K562 (cell line): ENCODE measurements at regions not wholly inside any gene's neighbourhood (a gene's known extent, or its start where the extent isn't known, plus 50 kb on each side); places are given as distances from the start of the nearest gene placed in this dataset.
"Not testable (repeated sequence)": the region's sequence is repeated elsewhere in the genome, so short reads cannot be mapped to it uniquely, and the experiment has no call there.

Experiments used
- ATAC-seq: fragments of 200-7000 bp; cut with Tn5 transposase; 3 replicates; pipeline ENCODE4 v1.9.1; 2020; ENCODE audit warnings: moderate library complexity
- BruUV-seq: library from RNA; stranded (reverse); fragments of 400-500 nt; replicated peaks from 2 replicates; lab custom pipeline; 2021; lab: Mats Ljungman, UMichigan
- CTCF ChIA-PET: fragments of 300-600 bp; formaldehyde crosslinking; extraction: SDS; loops from one replicate; lab custom pipeline; 2021; ENCODE audit warnings: low intra/inter-chr PET ratio; lab: Yijun Ruan, JAX
- POLR2A ChIA-PET: fragments of 300-600, 350-650 bp; sonication (Branson Sonifier 250); formaldehyde crosslinking; extraction: SDS; loops from one replicate; lab custom pipeline; 2021; ENCODE audit warnings: antibody characterized with exemption, inconsistent platforms; lab: Yijun Ruan, JAX
- DNase-seq, 4 experiments: peaks; one replicate each; pipeline versions ENCODE4 v3.0.0 to v3.0.0-alpha.2; 2011 to 2018; ENCODE audit warnings: low spot score in 3 of 4, mixed read lengths in 3 of 4; ENCODE audit errors: extremely low read depth in 1 of 4
- FAIRE-seq: peaks from 2 replicates; lab custom pipeline; 2011; peaks lifted over from hg19 to GRCh38; lab: Jason Lieb, UNC
- H2AFZ ChIP-seq: 2 replicates; pipeline ENCODE4 v1.6.0; 2011; ENCODE audit warnings: low read depth, low read length, control low read depth, inconsistent platforms
- H3K27ac ChIP-seq: fragments of 200-600 bp; 3 replicates; pipeline ENCODE4 v1.8.0; 2011; ENCODE audit warnings: low read depth, mild to moderate bottlenecking, control low read depth, inconsistent platforms, low read length, moderate library complexity, mixed read lengths; ENCODE audit errors: extremely low read depth
- H3K27me3 ChIP-seq, 2 experiments: fragments of 300-600 bp in 1 of 2; 2 replicates in 1 of 2; 3 replicates in 1 of 2; pipeline versions ENCODE4 v1.6.0 to v1.8.0; 2011; ENCODE audit warnings: inconsistent platforms in 2 of 2, low read length in 2 of 2, mild to moderate bottlenecking in 1 of 2, mixed read lengths in 1 of 2, moderate library complexity in 1 of 2; ENCODE audit not compliant: control insufficient read depth in 2 of 2, insufficient read depth in 2 of 2
- H3K36me3 ChIP-seq: fragments of 300-600 bp; 3 replicates; pipeline ENCODE4 v1.8.0; 2011; ENCODE audit warnings: mild to moderate bottlenecking, low read length, inconsistent platforms; ENCODE audit not compliant: control insufficient read depth, insufficient read depth
- H3K4me1 ChIP-seq, 2 experiments: fragments of 200-600 bp in 1 of 2; replicated peaks in 1 of 2; 2 replicates in 1 of 2; 3 replicates in 1 of 2; pipeline versions ENCODE4 v1.5.1 to v1.8.0; 2011; ENCODE audit warnings: inconsistent platforms in 2 of 2, low read length in 2 of 2, mild to moderate bottlenecking in 1 of 2, mixed read lengths in 1 of 2, moderate library complexity in 1 of 2; ENCODE audit not compliant: control insufficient read depth in 2 of 2, insufficient read depth in 2 of 2
- H3K4me2 ChIP-seq: 2 replicates; pipeline ENCODE4 v1.6.1; 2011; ENCODE audit warnings: low read length, control low read depth, inconsistent platforms, mixed read lengths; ENCODE audit not compliant: insufficient read depth
- H3K4me3 ChIP-seq: fragments of 200-600 bp; sonication (generic), shearing (Covaris generic); 2 replicates; pipeline ENCODE4 v1.5.1; 2016; ENCODE audit warnings: control low read depth, inconsistent platforms
- H3K79me2 ChIP-seq: fragments of 200-600 bp; 3 replicates; pipeline ENCODE4 v1.8.0; 2011; ENCODE audit warnings: low read length, inconsistent platforms; ENCODE audit not compliant: control insufficient read depth, insufficient read depth
- H3K9ac ChIP-seq, 2 experiments: 2 replicates each; pipeline versions ENCODE4 v1.6.0 to v1.6.1; 2011; ENCODE audit warnings: low read depth in 2 of 2, low read length in 2 of 2, control low read depth in 1 of 2, inconsistent platforms in 1 of 2, mild to moderate bottlenecking in 1 of 2, mixed read lengths in 1 of 2; ENCODE audit not compliant: insufficient read depth in 1 of 2
- H3K9me1 ChIP-seq: one replicate; pipeline ENCODE4 v1.6.0; 2011; ENCODE audit warnings: inconsistent platforms, mild to moderate bottlenecking, low read length, moderate library complexity; ENCODE audit not compliant: control insufficient read depth, insufficient read depth
- H3K9me3 ChIP-seq: replicated peaks from 2 replicates; pipeline ENCODE4 v1.5.1; 2011; ENCODE audit warnings: low read depth, low read length, inconsistent platforms; ENCODE audit not compliant: control insufficient read depth, insufficient read depth
- H4K20me1 ChIP-seq: replicated peaks from 2 replicates; pipeline ENCODE4 v1.6.1; 2011; ENCODE audit warnings: low read length, inconsistent platforms, mixed read lengths; ENCODE audit not compliant: control insufficient read depth, insufficient read depth
- NCOA4 ChIP-seq: fragments of 450-650 bp; IDR thresholded peaks from 2 replicates; pipeline ENCODE4 v1.6.1; 2018; ENCODE audit warnings: mild to moderate bottlenecking; ENCODE audit not compliant: partially characterized antibody
- NFE2 ChIP-seq: IDR thresholded peaks from 2 replicates; pipeline ENCODE4 v1.6.1; 2014; ENCODE audit warnings: antibody characterized with exemption, low read depth
- RBM15 ChIP-seq: fragments of 200-400 bp; formaldehyde crosslinking; IDR thresholded peaks from 2 replicates; pipeline ENCODE4 v1.6.1; 2018; ENCODE audit warnings: mild to moderate bottlenecking, low read length, moderate library complexity; ENCODE audit not compliant: insufficient read depth
- RHOXF2B ChIP-seq: fragments of 250-450 bp; sonication (Bioruptor Pico); conservative IDR thresholded peaks from 2 replicates; pipeline ENCODE4 v1.5.1; 2021
- TEAD1 ChIP-seq, 2 experiments: fragments of 450-650 bp in 1 of 2; sonication (generic) in 1 of 2; formaldehyde crosslinking; IDR thresholded peaks; 2 replicates each; pipeline versions ENCODE4 v1.4.0 to v1.8.0; 2020 to 2022; ENCODE audit warnings: mild to moderate bottlenecking in 2 of 2, missing genetic modification reagents in 1 of 2
- YY1 ChIP-seq, 3 experiments: IDR thresholded peaks; 2 replicates each; pipeline ENCODE4 v1.6.1; 2011; ENCODE audit warnings: low read length in 2 of 3, mild to moderate bottlenecking in 2 of 3, moderate library complexity in 2 of 3, borderline replicate concordance in 1 of 3, control low read depth in 1 of 3, low read depth in 1 of 3; ENCODE audit not compliant: insufficient read depth in 3 of 3, insufficient replicate concordance in 2 of 3, control insufficient read depth in 1 of 3, insufficient read length in 1 of 3; ENCODE audit errors: extremely low read depth in 1 of 3
- ZBTB43 ChIP-seq: sonication (generic); formaldehyde crosslinking; IDR thresholded peaks from 2 replicates; pipeline ENCODE4 v1.8.0; 2023; ENCODE audit warnings: mild to moderate bottlenecking, missing genetic modification reagents
- WGBS: fragments of 100-300 bp; shearing (Covaris generic); methylation state at CpG from one replicate; pipeline ENCODE4 v1.1.6; 2016; ENCODE audit warnings: low coverage, mixed read lengths; ENCODE audit not compliant: insufficient coverage; ENCODE audit errors: missing lambda C conversion rate; 5-methylcytosine and 5-hydroxymethylcytosine counted together
- in situ Hi-C: fragments of 300-500 bp; cut with MboI; formaldehyde crosslinking; loops from 4 replicates; pipeline ENCODE4 v1.15.0; 2018; ENCODE audit warnings: inconsistent platforms, mixed read lengths
- intact Hi-C: fragments of 100-400 bp; cut with micrococcal nuclease; formaldehyde crosslinking; loops from 2 replicates; pipeline ENCODE4 v1.14.2; 2022

GRCh38 chr21:22356663-22357062 is 1358.5 kb downstream of the NCAM2 start (continued):
- TF ChIP-seq NCOA4 (no peak), TEAD1 (CRISPR knock-in tag; IDR thresholded peaks at IDR 0.05) (no peak), ZBTB43 (CRISPR knock-in tag) (no peak), RBM15 (no peak), RHOXF2B (CRISPR knock-in tag) (no peak)

GRCh38 chr21:22359599-22359998 is 1361.4 kb downstream of the NCAM2 start:
- peak overlapping the region; percentile 37; the same call in 1 of the 2 replicates for H2AFZ ChIP-seq

More at GRCh38 chr21:22359599-22359998, 1361.4 kb downstream of the NCAM2 start:
- BruUV-seq, CTCF ChIA-PET, H3K9me1 ChIP-seq, ATAC-seq, H3K9me3 ChIP-seq, H3K79me2 ChIP-seq, H3K4me1 ChIP-seq, H3K27me3 ChIP-seq, H3K9ac ChIP-seq, FAIRE-seq, H3K27ac ChIP-seq, intact Hi-C loops, H3K4me2 ChIP-seq, in situ Hi-C loops, DNase-seq, H3K36me3 ChIP-seq, H4K20me1 ChIP-seq, H3K4me3 ChIP-seq: not testable (repeated sequence)
- WGBS, result 70% methylated on average over 4 of the region's 5 CpGs
- peak; percentile 21; the same call in 1 of the 2 replicates for TF ChIP-seq NFE2
- TF ChIP-seq YY1 (IDR thresholded peaks at IDR 0.05; ENCODE audit: borderline replicate concordance in 1 of 3, control insufficient read depth in 1 of 3, extremely low read depth in 1 of 3, insufficient read depth in 3 of 3, insufficient read length in 1 of 3, insufficient replicate concordance in 2 of 3, low read depth in 1 of 3, low read length in 2 of 3), result peak in 1 of 3 experiments; percentile 37
- POLR2A ChIA-PET, result interaction anchor here (1.0 kb wide), 1 partner anchor 8 kb away, joined by 3 read pairs; no protein-coding TSS in a partner anchor
